Panc1 (cell line): ENCODE measurements at regions not wholly inside any gene's neighbourhood (a gene's known extent, or its start where the extent isn't known, plus 50 kb on each side); places are given as distances from the start of the nearest gene placed in this dataset.

ENCODE experiments used
- ATAC-seq: fragments of 200-7000 bp; cut with Tn5 transposase; 2 replicates; pipeline ENCODE4 v1.9.1; 2020; ENCODE audit warnings: mild to moderate bottlenecking, moderate library complexity
- BruUV-seq: library from RNA; stranded (reverse); fragments of 400-500 nt; replicated peaks from 2 replicates; lab custom pipeline; 2021; lab: Mats Ljungman, UMichigan
- CTCF ChIA-PET: fragments of 300-600 bp; sonication (Branson Sonifier 250); formaldehyde crosslinking; loops from one replicate; lab custom pipeline; 2022; ENCODE audit warnings: antibody characterized with exemption; lab: Charles Lee
- POLR2A ChIA-PET: fragments of 300-600 bp; sonication (Branson Sonifier 250); formaldehyde crosslinking; loops from one replicate; lab custom pipeline; 2022; ENCODE audit warnings: antibody characterized with exemption; lab: Charles Lee
- DNase-seq: peaks from one replicate; pipeline ENCODE4 v3.0.0-alpha.2; 2010; ENCODE audit warnings: low read depth, low spot score
- H3K27ac ChIP-seq: 2 replicates; pipeline ENCODE4 v1.5.1; 2011; ENCODE audit warnings: mild to moderate bottlenecking, low read length, inconsistent platforms
- H3K27me3 ChIP-seq: fragments of 200-500 bp; sonication (Bioruptor generic); 2 replicates; pipeline ENCODE4 v1.6.0; 2014; ENCODE audit warnings: low read length, inconsistent platforms; ENCODE audit not compliant: control insufficient read depth, insufficient read depth
- H3K36me3 ChIP-seq: fragments of 200-500 bp; sonication (Bioruptor generic); 2 replicates; pipeline ENCODE4 v1.5.1; 2014; ENCODE audit warnings: inconsistent platforms, mild to moderate bottlenecking, low read length, moderate library complexity; ENCODE audit not compliant: control insufficient read depth, insufficient read depth
- H3K4me1 ChIP-seq: 2 replicates; pipeline ENCODE4 v1.5.1; 2011; ENCODE audit warnings: inconsistent platforms, mild to moderate bottlenecking, low read length, moderate library complexity; ENCODE audit not compliant: control insufficient read depth, insufficient read depth
- H3K4me3 ChIP-seq, 2 experiments: 2 replicates each; pipeline ENCODE4 v1.5.1; 2011 to 2012; ENCODE audit warnings: low read depth in 2 of 2, low read length in 2 of 2, mild to moderate bottlenecking in 2 of 2, inconsistent platforms in 1 of 2, moderate library complexity in 1 of 2
- H3K9me3 ChIP-seq: fragments of 200-500 bp; sonication (Bioruptor generic); 2 replicates; pipeline ENCODE4 v1.5.1; 2014; ENCODE audit warnings: low read depth, mild to moderate bottlenecking, inconsistent platforms, low read length, moderate library complexity; ENCODE audit not compliant: control insufficient read depth, insufficient read depth
- POLR2AphosphoS5 ChIP-seq: IDR thresholded peaks from 2 replicates; pipeline ENCODE4 v1.6.1; 2012; ENCODE audit warnings: mild to moderate bottlenecking, low read depth, low read length, moderate library complexity
- SIN3A ChIP-seq: IDR thresholded peaks from 2 replicates; pipeline ENCODE4 v1.6.1; 2012; ENCODE audit warnings: low read depth, mild to moderate bottlenecking, low read length, moderate library complexity, borderline replicate concordance; ENCODE audit not compliant: insufficient read depth
- TCF7L2 ChIP-seq: IDR thresholded peaks from 2 replicates; pipeline ENCODE4 v1.6.1; 2011; ENCODE audit warnings: mild to moderate bottlenecking, low read depth, low read length, inconsistent platforms
- in situ Hi-C: cut with HindIII; loops from 2 replicates; pipeline ENCODE4 v1.10.0; 2016; ENCODE audit warnings: low sequenced_read_pairs, low pct_unique_long_range_greater_than_20kb
- intact Hi-C: fragments of 100-400 bp; cut with micrococcal nuclease; formaldehyde crosslinking; loops from one replicate; pipeline ENCODE4 v1.10.0; 2022; ENCODE audit not compliant: unreplicated experiment
- TF ChIP-seq, protein P1 (sequence below), 2 experiments: IDR thresholded peaks; 2 replicates each; pipeline ENCODE4 v1.6.1; 2011 to 2012; ENCODE audit warnings: low read depth in 2 of 2, control low read depth in 1 of 2, low read length in 1 of 2, mild to moderate bottlenecking in 1 of 2, moderate library complexity in 1 of 2; ENCODE audit not compliant: insufficient read depth in 1 of 2
- TF ChIP-seq, protein P2 (sequence below): fragments of 450-650 bp; IDR thresholded peaks from 2 replicates; pipeline ENCODE4 v1.5.1; 2017; ENCODE audit warnings: mild to moderate bottlenecking

DNA sequence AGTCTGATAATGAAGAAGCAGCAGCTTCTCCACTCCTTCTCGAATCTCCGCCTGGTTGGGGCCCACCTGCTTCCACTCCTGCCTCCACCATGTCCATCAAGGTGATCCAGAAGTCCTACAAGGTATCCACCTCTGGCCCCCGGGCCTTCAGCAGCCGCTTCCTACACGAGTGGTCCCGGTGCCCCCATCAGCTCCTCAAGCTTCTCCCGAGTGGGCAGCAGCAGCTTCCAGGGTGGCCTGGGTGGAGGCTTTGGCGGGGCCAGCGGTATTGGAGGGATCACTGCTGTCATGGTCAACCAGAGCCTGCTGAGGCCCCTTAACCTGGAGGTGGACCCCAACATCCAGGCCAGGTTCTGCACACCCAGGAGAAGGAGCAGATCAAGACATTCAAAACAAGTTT, 381.0 kb upstream of the USP15 start:
- H3K27ac ChIP-seq, result no peak overlapping the region
- no peaks in the 10 kb centered on the region for H3K4me1 ChIP-seq
- H3K4me3 ChIP-seq, result no peak overlapping the region
- ChIA-PET POLR2A (no interaction called here), CTCF (no interaction called here)
- H3K9me3 ChIP-seq, result no peaks in the 10 kb centered on the region
- no peaks in the 10 kb centered on the region for H3K27me3 ChIP-seq
- in situ Hi-C loops, result no loop called here
- no peak for TF ChIP-seq SIN3A
- TF ChIP-seq, protein P1, sequence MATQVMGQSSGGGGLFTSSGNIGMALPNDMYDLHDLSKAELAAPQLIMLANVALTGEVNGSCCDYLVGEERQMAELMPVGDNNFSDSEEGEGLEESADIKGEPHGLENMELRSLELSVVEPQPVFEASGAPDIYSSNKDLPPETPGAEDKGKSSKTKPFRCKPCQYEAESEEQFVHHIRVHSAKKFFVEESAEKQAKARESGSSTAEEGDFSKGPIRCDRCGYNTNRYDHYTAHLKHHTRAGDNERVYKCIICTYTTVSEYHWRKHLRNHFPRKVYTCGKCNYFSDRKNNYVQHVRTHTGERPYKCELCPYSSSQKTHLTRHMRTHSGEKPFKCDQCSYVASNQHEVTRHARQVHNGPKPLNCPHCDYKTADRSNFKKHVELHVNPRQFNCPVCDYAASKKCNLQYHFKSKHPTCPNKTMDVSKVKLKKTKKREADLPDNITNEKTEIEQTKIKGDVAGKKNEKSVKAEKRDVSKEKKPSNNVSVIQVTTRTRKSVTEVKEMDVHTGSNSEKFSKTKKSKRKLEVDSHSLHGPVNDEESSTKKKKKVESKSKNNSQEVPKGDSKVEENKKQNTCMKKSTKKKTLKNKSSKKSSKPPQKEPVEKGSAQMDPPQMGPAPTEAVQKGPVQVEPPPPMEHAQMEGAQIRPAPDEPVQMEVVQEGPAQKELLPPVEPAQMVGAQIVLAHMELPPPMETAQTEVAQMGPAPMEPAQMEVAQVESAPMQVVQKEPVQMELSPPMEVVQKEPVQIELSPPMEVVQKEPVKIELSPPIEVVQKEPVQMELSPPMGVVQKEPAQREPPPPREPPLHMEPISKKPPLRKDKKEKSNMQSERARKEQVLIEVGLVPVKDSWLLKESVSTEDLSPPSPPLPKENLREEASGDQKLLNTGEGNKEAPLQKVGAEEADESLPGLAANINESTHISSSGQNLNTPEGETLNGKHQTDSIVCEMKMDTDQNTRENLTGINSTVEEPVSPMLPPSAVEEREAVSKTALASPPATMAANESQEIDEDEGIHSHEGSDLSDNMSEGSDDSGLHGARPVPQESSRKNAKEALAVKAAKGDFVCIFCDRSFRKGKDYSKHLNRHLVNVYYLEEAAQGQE (IDR thresholded peaks at IDR 0.05; ENCODE audit: insufficient read depth in 1 of 2, low read depth in 2 of 2, low read length in 1 of 2), result no peak
- TF ChIP-seq, protein P2, sequence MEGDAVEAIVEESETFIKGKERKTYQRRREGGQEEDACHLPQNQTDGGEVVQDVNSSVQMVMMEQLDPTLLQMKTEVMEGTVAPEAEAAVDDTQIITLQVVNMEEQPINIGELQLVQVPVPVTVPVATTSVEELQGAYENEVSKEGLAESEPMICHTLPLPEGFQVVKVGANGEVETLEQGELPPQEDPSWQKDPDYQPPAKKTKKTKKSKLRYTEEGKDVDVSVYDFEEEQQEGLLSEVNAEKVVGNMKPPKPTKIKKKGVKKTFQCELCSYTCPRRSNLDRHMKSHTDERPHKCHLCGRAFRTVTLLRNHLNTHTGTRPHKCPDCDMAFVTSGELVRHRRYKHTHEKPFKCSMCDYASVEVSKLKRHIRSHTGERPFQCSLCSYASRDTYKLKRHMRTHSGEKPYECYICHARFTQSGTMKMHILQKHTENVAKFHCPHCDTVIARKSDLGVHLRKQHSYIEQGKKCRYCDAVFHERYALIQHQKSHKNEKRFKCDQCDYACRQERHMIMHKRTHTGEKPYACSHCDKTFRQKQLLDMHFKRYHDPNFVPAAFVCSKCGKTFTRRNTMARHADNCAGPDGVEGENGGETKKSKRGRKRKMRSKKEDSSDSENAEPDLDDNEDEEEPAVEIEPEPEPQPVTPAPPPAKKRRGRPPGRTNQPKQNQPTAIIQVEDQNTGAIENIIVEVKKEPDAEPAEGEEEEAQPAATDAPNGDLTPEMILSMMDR, result no peak
- no peak for TF ChIP-seq TCF7L2
- TF ChIP-seq POLR2AphosphoS5, result no peak
- intact Hi-C loops, result no loop called here
- no peaks in the 10 kb centered on the region for H3K36me3 ChIP-seq
- DNase-seq (no peak), ATAC-seq (no peak)
- BruUV-seq, result no TSS peak

DNA sequence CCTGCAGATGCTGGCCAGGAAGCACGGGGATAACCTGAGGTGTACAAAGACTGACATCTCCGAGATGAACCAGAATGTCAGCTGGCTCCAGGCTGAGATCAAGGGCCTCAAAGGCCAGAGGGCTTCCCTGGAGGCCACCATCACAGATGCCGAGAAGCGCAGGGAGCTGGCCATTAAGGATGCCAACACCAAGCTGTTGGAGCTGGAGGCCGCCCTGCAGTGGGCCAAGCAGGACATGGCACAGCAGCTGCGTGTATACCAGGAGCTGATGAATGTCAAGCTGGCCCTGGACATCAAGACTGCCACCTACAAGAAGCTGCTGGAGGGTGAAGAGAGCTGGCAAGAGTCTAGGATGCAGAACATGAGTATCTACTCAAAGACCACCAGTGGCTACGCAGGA, 380.0 kb upstream of the USP15 start:
- Histone ChIP-seq H3K4me3 (no peak overlapping the region), H3K27me3 (no peaks in the 10 kb centered on the region), H3K36me3 (no peaks in the 10 kb centered on the region), H3K9me3 (no peaks in the 10 kb centered on the region), H3K27ac (no peak overlapping the region), H3K4me1 (no peaks in the 10 kb centered on the region)
- ChIA-PET CTCF (no interaction called here), POLR2A (no interaction called here)
- no peak for ATAC-seq
- in situ Hi-C loops (no loop called here), intact Hi-C loops (no loop called here)
- BruUV-seq, result no TSS peak
- DNase-seq, result no peak
- TF ChIP-seq, protein P1 (IDR thresholded peaks at IDR 0.05; ENCODE audit: insufficient read depth in 1 of 2, low read depth in 2 of 2, low read length in 1 of 2), result no peak
- no peak for TF ChIP-seq SIN3A
- TF ChIP-seq POLR2AphosphoS5, result no peak
- TF ChIP-seq TCF7L2, result no peak
